ENCODE measurements at regions not wholly inside any gene's neighbourhood (a gene's known extent, or its start where the extent isn't known, plus 50 kb on each side); places are given as distances from the start of the nearest gene placed in this dataset.

GRCh38 chr2:125736306-125736705 lies 919.7 kb upstream of the GYPC start:
- TF ChIP-seq SP1 (IDR thresholded peaks at IDR 0.05) = no peak
- no peak for TF ChIP-seq BHLHE40 (IDR thresholded peaks at IDR 0.05; ENCODE audit: borderline replicate concordance)
- no peak for TF ChIP-seq FOXA1 (IDR thresholded peaks at IDR 0.05)
- TF ChIP-seq ELF4 (IDR thresholded peaks at IDR 0.05) = no peak
- no peak for TF ChIP-seq FOXM1 (IDR thresholded peaks at IDR 0.05; ENCODE audit: borderline replicate concordance)
- no peak for TF ChIP-seq NFRKB (IDR thresholded peaks at IDR 0.05)

Measured in HEK293T (cell line).